Tibial nerve (tissue), 4 donors: ENCODE measurements at regions not wholly inside any gene's neighbourhood (a gene's known extent, or its start where the extent isn't known, plus 50 kb on each side); places are given as distances from the start of the nearest gene placed in this dataset.

Experiments used
- CTCF ChIP-seq, 5 experiments: fragments of 200-600 bp in 3 of 5; fragments of 450-650 bp in 2 of 5; sonication (generic) in 3 of 5; IDR thresholded peaks; one replicate each; pipeline ENCODE4 v1.5.1; 2016 to 2019; ENCODE audit warnings: antibody characterized with exemption in 5 of 5, mild to moderate bottlenecking in 3 of 5, moderate library complexity in 2 of 5
- EP300 ChIP-seq, 2 donors: sonication (generic); formaldehyde crosslinking; IDR thresholded peaks; one replicate each; pipeline ENCODE4 v1.6.1; 2017; ENCODE audit warnings: antibody characterized with exemption in 2 of 2, mild to moderate bottlenecking in 1 of 2
- POLR2A ChIP-seq, 2 donors: fragments of 450-650 bp; IDR thresholded peaks; one replicate each; pipeline ENCODE4 v1.6.1; 2017; ENCODE audit warnings: antibody characterized with exemption in 2 of 2, mild to moderate bottlenecking in 2 of 2, moderate library complexity in 2 of 2

DNA sequence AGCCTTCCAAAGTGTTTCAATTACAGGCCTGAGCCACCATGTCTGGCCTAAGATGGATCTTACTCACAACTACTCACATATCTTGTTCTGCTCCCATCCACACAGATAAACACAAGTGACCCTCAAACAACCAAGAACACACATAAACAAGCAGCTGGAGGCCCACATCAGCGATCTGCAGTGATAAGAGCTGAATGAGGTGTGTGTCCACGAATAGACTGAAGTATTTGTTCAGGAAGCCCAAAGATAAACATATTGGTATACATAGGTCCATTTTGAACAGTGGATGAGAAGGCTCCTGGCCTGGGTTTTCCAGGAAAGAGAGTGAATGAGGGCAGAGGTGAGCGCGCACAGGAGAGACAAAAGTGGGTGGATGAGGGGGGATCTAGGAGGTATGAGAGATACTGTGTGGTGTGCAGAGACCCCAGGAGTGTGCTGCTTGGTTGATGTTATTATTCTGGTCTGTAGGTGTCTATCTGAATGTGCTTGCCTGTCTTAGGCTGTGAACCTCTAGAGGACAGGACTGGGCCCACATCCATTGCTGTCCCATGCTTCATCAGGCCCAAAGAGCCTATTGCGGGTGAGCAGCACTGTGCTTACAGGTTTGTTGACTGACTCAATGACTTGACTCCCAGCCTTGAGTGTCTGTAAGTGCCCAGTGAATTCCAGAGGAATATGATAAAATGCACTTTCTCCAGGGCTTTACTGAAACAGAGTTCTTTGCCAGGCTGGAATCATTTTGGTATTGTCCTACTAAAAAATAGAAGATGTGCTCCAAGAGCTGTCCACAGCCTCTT, 79.9 kb upstream of the ATP1A1 start:
- TF ChIP-seq CTCF (IDR thresholded peaks at IDR 0.05) (no peak), POLR2A (IDR thresholded peaks at IDR 0.05) (no peak), EP300 (IDR thresholded peaks at IDR 0.05) (no peak)
